OCI-LY1 (cell line): ENCODE measurements at regions not wholly inside any gene's neighbourhood (a gene's known extent, or its start where the extent isn't known, plus 50 kb on each side); places are given as distances from the start of the nearest gene placed in this dataset.

Experiments used
- H2AFZ ChIP-seq: fragments of 200-600 bp; sonication (generic), shearing (Covaris generic); 2 replicates; pipeline ENCODE4 v1.6.0; 2014; ENCODE audit warnings: antibody characterized with exemption, mild to moderate bottlenecking, low read length
- H3F3A ChIP-seq: fragments of 200-600 bp; sonication (generic), shearing (Covaris generic); 2 replicates; pipeline ENCODE4 v1.6.0; 2014; ENCODE audit warnings: mild to moderate bottlenecking, antibody characterized with exemption, low read length, moderate library complexity; ENCODE audit not compliant: insufficient read depth
- H3K27ac ChIP-seq: fragments of 200-600 bp; sonication (generic); 2 replicates; pipeline ENCODE4 v1.5.1; 2014; ENCODE audit warnings: low read length, mixed run types, mild to moderate bottlenecking, low read depth; ENCODE audit not compliant: poor library complexity, severe bottlenecking
- H3K27me3 ChIP-seq: fragments of 200-600 bp; sonication (generic); 2 replicates; pipeline ENCODE4 v1.6.0; 2014; ENCODE audit warnings: antibody characterized with exemption, mild to moderate bottlenecking, low read length, moderate library complexity; ENCODE audit not compliant: insufficient read depth
- H3K36me3 ChIP-seq: fragments of 200-600 bp; sonication (generic); 2 replicates; pipeline ENCODE4 v1.6.1; 2014; ENCODE audit warnings: mild to moderate bottlenecking, antibody characterized with exemption, low read length, moderate library complexity, mixed read lengths; ENCODE audit not compliant: insufficient read depth
- H3K4me1 ChIP-seq: fragments of 200-600 bp; sonication (generic); 2 replicates; pipeline ENCODE4 v1.5.1; 2014; ENCODE audit warnings: mild to moderate bottlenecking, low read length, moderate library complexity; ENCODE audit not compliant: insufficient read depth, severe bottlenecking
- H3K4me2 ChIP-seq: fragments of 200-600 bp; sonication (generic), shearing (Covaris generic); 2 replicates; pipeline ENCODE4 v1.6.1; 2014; ENCODE audit warnings: low read length
- H3K4me3 ChIP-seq: fragments of 200-600 bp; sonication (generic); 2 replicates; pipeline ENCODE4 v1.5.1; 2014; ENCODE audit warnings: low read length, low read depth, mild to moderate bottlenecking, mixed read lengths; ENCODE audit not compliant: poor library complexity, severe bottlenecking
- H3K79me2 ChIP-seq: fragments of 200-600 bp; shearing (Covaris generic); 2 replicates; pipeline ENCODE4 v1.6.1; 2016; ENCODE audit warnings: mixed run types, low read length, mixed read lengths; ENCODE audit not compliant: insufficient read depth
- H3K9ac ChIP-seq: fragments of 200-600 bp; sonication (generic), shearing (Covaris generic); 2 replicates; pipeline ENCODE4 v1.6.1; 2014; ENCODE audit warnings: mild to moderate bottlenecking, low read length, mixed read lengths
- H3K9me2 ChIP-seq: fragments of 200-600 bp; sonication (generic), shearing (Covaris generic); 2 replicates; pipeline ENCODE4 v1.6.1; 2014; ENCODE audit warnings: low read depth, mild to moderate bottlenecking, low read length, mixed read lengths
- H3K9me3 ChIP-seq: fragments of 200-600 bp; shearing (Covaris generic); 2 replicates; pipeline ENCODE4 v1.6.1; 2014; ENCODE audit warnings: low read length, mixed read lengths
- H4K20me1 ChIP-seq: fragments of 200-600 bp; sonication (generic), shearing (Covaris generic); 2 replicates; pipeline ENCODE4 v1.6.0; 2016; ENCODE audit warnings: mild to moderate bottlenecking, low read length; ENCODE audit not compliant: insufficient read depth
- CTCF ChIP-seq: fragments of 200-600 bp; sonication (generic), shearing (Covaris generic); IDR thresholded peaks from 2 replicates; pipeline ENCODE4 v1.5.1; 2017; ENCODE audit warnings: mild to moderate bottlenecking, antibody characterized with exemption, low read length, moderate library complexity, mixed read lengths
- EZH2 ChIP-seq: fragments of 200-600 bp; sonication (generic), shearing (Covaris generic); IDR thresholded peaks from 2 replicates; pipeline ENCODE4 v1.8.0; 2017; ENCODE audit warnings: borderline replicate concordance, mixed run types, mild to moderate bottlenecking, antibody characterized with exemption, low read length, moderate library complexity, mixed read lengths

- Histone ChIP-seq H4K20me1 (no peaks in the 10 kb centered on the region), H3K27me3 (no peaks in the 10 kb centered on the region), H3K4me1 (no peaks in the 10 kb centered on the region), H3K9me3 (peaks cover 5% of the 10 kb centered on the region), H2AFZ (no peak overlapping the region), H3K36me3 (no peaks in the 10 kb centered on the region), H3F3A (no peaks in the 10 kb centered on the region), H3K27ac (no peak overlapping the region), H3K9ac (no peak overlapping the region), H3K4me2 (no peak overlapping the region), H3K79me2 (no peaks in the 10 kb centered on the region), H3K9me2 (no peaks in the 10 kb centered on the region), H3K4me3 (no peak overlapping the region)
- TF ChIP-seq EZH2 (no peak), CTCF (no peak)
Observed at GRCh38 chr7:24082826-24083225, 201.2 kb upstream of the NPY start.

- no peaks in the 10 kb centered on the region for H3F3A ChIP-seq
- no peak overlapping the region for H3K27ac ChIP-seq
- no peak overlapping the region for H3K4me3 ChIP-seq
- no peaks in the 10 kb centered on the region for H3K36me3 ChIP-seq
- H3K4me2 ChIP-seq, result no peak overlapping the region
- H3K9ac ChIP-seq, result no peak overlapping the region
- no peak overlapping the region for H2AFZ ChIP-seq
- H3K9me2 ChIP-seq, result no peaks in the 10 kb centered on the region
- no peaks in the 10 kb centered on the region for H3K79me2 ChIP-seq
- no peaks in the 10 kb centered on the region for H3K9me3 ChIP-seq
- TF ChIP-seq EZH2 (no peak), CTCF (no peak)
- H4K20me1 ChIP-seq, result no peaks in the 10 kb centered on the region
- H3K27me3 ChIP-seq, result no peaks in the 10 kb centered on the region; the same call in 1 of the 2 replicates
- H3K4me1 ChIP-seq, result no peaks in the 10 kb centered on the region
Observed at GRCh38 chr7:24102988-24103387, 181.0 kb upstream of the NPY start.

- no peak overlapping the region for H3K27ac ChIP-seq
- no peaks in the 10 kb centered on the region for H3K4me1 ChIP-seq
- no peak for TF ChIP-seq EZH2
- TF ChIP-seq CTCF, result no peak
- no peak overlapping the region for H3K4me2 ChIP-seq
- no peaks in the 10 kb centered on the region for H4K20me1 ChIP-seq
- no peak overlapping the region for H2AFZ ChIP-seq
- H3K9ac ChIP-seq, result no peak overlapping the region
- H3K27me3 ChIP-seq, result no peaks in the 10 kb centered on the region; the same call in 1 of the 2 replicates
- no peaks in the 10 kb centered on the region for H3K36me3 ChIP-seq
- H3K9me2 ChIP-seq, result no peaks in the 10 kb centered on the region
- no peaks in the 10 kb centered on the region for H3K79me2 ChIP-seq
- no peak overlapping the region for H3K4me3 ChIP-seq
- H3K9me3 ChIP-seq, result no peaks in the 10 kb centered on the region
- H3F3A ChIP-seq, result no peaks in the 10 kb centered on the region
Observed at GRCh38 chr7:24108906-24109376, 175.0 kb upstream of the NPY start.
